Tibial nerve (tissue), 3 donors: ENCODE measurements at regions not wholly inside any gene's neighbourhood (a gene's known extent, or its start where the extent isn't known, plus 50 kb on each side); places are given as distances from the start of the nearest gene placed in this dataset.

Experiments
- POLR2A ChIP-seq, 2 donors: fragments of 450-650 bp; IDR thresholded peaks; one replicate each; pipeline ENCODE4 v1.6.1; 2017; ENCODE audit warnings: antibody characterized with exemption in 2 of 2, mild to moderate bottlenecking in 2 of 2, moderate library complexity in 2 of 2
- TF ChIP-seq, protein P1 (sequence below), 5 experiments: fragments of 200-600 bp in 3 of 5; fragments of 450-650 bp in 2 of 5; sonication (generic) in 3 of 5; IDR thresholded peaks; one replicate each; pipeline ENCODE4 v1.5.1; 2016 to 2019; ENCODE audit warnings: antibody characterized with exemption in 5 of 5, mild to moderate bottlenecking in 3 of 5, moderate library complexity in 2 of 5

GRCh38 chr1:95551201-95551600, 317.2 kb downstream of the RWDD3 start:
- TF ChIP-seq, protein P1, sequence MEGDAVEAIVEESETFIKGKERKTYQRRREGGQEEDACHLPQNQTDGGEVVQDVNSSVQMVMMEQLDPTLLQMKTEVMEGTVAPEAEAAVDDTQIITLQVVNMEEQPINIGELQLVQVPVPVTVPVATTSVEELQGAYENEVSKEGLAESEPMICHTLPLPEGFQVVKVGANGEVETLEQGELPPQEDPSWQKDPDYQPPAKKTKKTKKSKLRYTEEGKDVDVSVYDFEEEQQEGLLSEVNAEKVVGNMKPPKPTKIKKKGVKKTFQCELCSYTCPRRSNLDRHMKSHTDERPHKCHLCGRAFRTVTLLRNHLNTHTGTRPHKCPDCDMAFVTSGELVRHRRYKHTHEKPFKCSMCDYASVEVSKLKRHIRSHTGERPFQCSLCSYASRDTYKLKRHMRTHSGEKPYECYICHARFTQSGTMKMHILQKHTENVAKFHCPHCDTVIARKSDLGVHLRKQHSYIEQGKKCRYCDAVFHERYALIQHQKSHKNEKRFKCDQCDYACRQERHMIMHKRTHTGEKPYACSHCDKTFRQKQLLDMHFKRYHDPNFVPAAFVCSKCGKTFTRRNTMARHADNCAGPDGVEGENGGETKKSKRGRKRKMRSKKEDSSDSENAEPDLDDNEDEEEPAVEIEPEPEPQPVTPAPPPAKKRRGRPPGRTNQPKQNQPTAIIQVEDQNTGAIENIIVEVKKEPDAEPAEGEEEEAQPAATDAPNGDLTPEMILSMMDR (IDR thresholded peaks at IDR 0.05): no peak
- no peak for TF ChIP-seq POLR2A (IDR thresholded peaks at IDR 0.05)
